ENCODE measurements at regions not wholly inside any gene's neighbourhood (a gene's known extent, or its start where the extent isn't known, plus 50 kb on each side); places are given as distances from the start of the nearest gene placed in this dataset.
A peak's percentile ranks its signal among the peaks of the same experiment; 100 is the strongest.

- no peaks in the 10 kb centered on the region for H3K27me3 ChIP-seq (ENCODE audit: control insufficient read depth, extremely low read depth, insufficient read depth, low read length)
- H3K4me1 ChIP-seq (ENCODE audit: control insufficient read depth, extremely low read depth, insufficient read depth, low read length): no peaks in the 10 kb centered on the region
- no peaks in the 10 kb centered on the region for H4K20me1 ChIP-seq (ENCODE audit: control insufficient read depth, extremely low read depth, insufficient read depth, low read length)
- no peaks in the 10 kb centered on the region for H3K79me2 ChIP-seq (ENCODE audit: control insufficient read depth, insufficient read depth, low read length)
- no peak for FAIRE-seq
- dilution Hi-C loops (cut with MboI; ENCODE audit: extremely low pct_ligation_motif_present, low sequenced_read_pairs): no loop called here
- no peak for DNase-seq (ENCODE audit: low read depth, low spot score)
- TF ChIP-seq EZH2 (IDR thresholded peaks at IDR 0.05; ENCODE audit: low read length): no peak
- no peak for TF ChIP-seq CTCF (optimal IDR thresholded peaks at IDR 0.05 in 1 of 3, IDR thresholded peaks at IDR 0.05 in 1 of 3, conservative IDR thresholded peaks at IDR 0.05 in 1 of 3; ENCODE audit: extremely low read depth in 1 of 3, insufficient read depth in 2 of 3, low read length in 3 of 3)
- H2AFZ ChIP-seq (ENCODE audit: control insufficient read depth, low read length): no peak overlapping the region
- H3K4me3 ChIP-seq (ENCODE audit: control insufficient read depth in 2 of 3, extremely low read depth in 1 of 3, insufficient read depth in 2 of 3, low read depth in 1 of 3, low read length in 3 of 3): no peak overlapping the region
- no peaks in the 10 kb centered on the region for H3K9me3 ChIP-seq (ENCODE audit: control insufficient read depth, low read depth, low read length)
- H3K27ac ChIP-seq (ENCODE audit: control insufficient read depth, insufficient read depth, low read length): no peak overlapping the region
- no peak overlapping the region for H3K9ac ChIP-seq (ENCODE audit: control insufficient read depth, extremely low read depth, insufficient read depth, low read length)
- H3K9me1 ChIP-seq (ENCODE audit: control insufficient read depth, extremely low read depth, insufficient read depth, low read length): no peaks in the 10 kb centered on the region
- H3K36me3 ChIP-seq (ENCODE audit: control insufficient read depth in 2 of 2, extremely low read depth in 1 of 2, insufficient read depth in 2 of 2, low read length in 2 of 2): no peaks in the 10 kb centered on the region
- H3K4me2 ChIP-seq (ENCODE audit: control insufficient read depth, extremely low read depth, insufficient read depth, low read depth, low read length): no peak overlapping the region
These were observed 390.0 kb downstream of the MMUT start for GRCh38 chr6:49072885-49073620.

DNA sequence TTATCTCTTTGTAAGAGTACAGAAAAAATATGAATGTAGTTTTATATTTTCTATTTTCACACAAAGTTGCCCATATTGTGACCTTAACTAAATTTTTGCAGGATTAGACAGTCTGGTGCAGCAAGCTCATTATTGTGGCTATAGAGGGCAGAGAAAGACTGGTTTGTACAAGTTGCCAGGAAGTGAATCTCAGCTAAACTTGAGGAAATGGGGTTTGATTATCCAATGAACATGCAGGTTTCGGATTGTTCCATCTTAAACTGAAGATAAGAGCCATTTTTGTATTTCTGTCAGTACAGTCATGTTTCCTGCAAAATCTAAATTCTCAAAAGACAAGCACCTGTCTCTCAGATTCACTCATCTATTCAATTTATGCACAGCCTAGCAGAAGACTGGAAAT is 390.9 kb downstream of the MMUT start:
- no peaks in the 10 kb centered on the region for H3K9me1 ChIP-seq (ENCODE audit: control insufficient read depth, extremely low read depth, insufficient read depth, low read length)
- no peaks in the 10 kb centered on the region for H3K27me3 ChIP-seq (ENCODE audit: control insufficient read depth, extremely low read depth, insufficient read depth, low read length)
- H2AFZ ChIP-seq (ENCODE audit: control insufficient read depth, low read length): peak overlapping the region; percentile 18
- H3K36me3 ChIP-seq (ENCODE audit: control insufficient read depth in 2 of 2, extremely low read depth in 1 of 2, insufficient read depth in 2 of 2, low read length in 2 of 2): no peaks in the 10 kb centered on the region
- no peak overlapping the region for H3K27ac ChIP-seq (ENCODE audit: control insufficient read depth, insufficient read depth, low read length)
- no peak overlapping the region for H3K9ac ChIP-seq (ENCODE audit: control insufficient read depth, extremely low read depth, insufficient read depth, low read length)
- H3K79me2 ChIP-seq (ENCODE audit: control insufficient read depth, insufficient read depth, low read length): no peaks in the 10 kb centered on the region
- DNase-seq (ENCODE audit: low read depth, low spot score) (no peak), FAIRE-seq (no peak)
- H4K20me1 ChIP-seq (ENCODE audit: control insufficient read depth, extremely low read depth, insufficient read depth, low read length): no peaks in the 10 kb centered on the region
- dilution Hi-C loops (cut with MboI; ENCODE audit: extremely low pct_ligation_motif_present, low sequenced_read_pairs): no loop called here
- no peaks in the 10 kb centered on the region for H3K9me3 ChIP-seq (ENCODE audit: control insufficient read depth, low read depth, low read length)
- no peak overlapping the region for H3K4me3 ChIP-seq (ENCODE audit: control insufficient read depth in 2 of 3, extremely low read depth in 1 of 3, insufficient read depth in 2 of 3, low read depth in 1 of 3, low read length in 3 of 3)
- no peak overlapping the region for H3K4me2 ChIP-seq (ENCODE audit: control insufficient read depth, extremely low read depth, insufficient read depth, low read depth, low read length)
- H3K4me1 ChIP-seq (ENCODE audit: control insufficient read depth, extremely low read depth, insufficient read depth, low read length): no peaks in the 10 kb centered on the region
- TF ChIP-seq EZH2 (IDR thresholded peaks at IDR 0.05; ENCODE audit: low read length) (no peak), CTCF (optimal IDR thresholded peaks at IDR 0.05 in 1 of 3, IDR thresholded peaks at IDR 0.05 in 1 of 3, conservative IDR thresholded peaks at IDR 0.05 in 1 of 3; ENCODE audit: extremely low read depth in 1 of 3, insufficient read depth in 2 of 3, low read length in 3 of 3) (no peak)

All from keratinocyte (primary cell).